Thymus (tissue), 11 donors: ENCODE measurements at regions not wholly inside any gene's neighbourhood (a gene's known extent, or its start where the extent isn't known, plus 50 kb on each side); places are given as distances from the start of the nearest gene placed in this dataset.

Experiments used
- DNase-seq, 9 donors: peaks; one replicate each; pipeline ENCODE4 v3.0.0-alpha.2; 2013; ENCODE audit warnings: low spot score in 9 of 9, low read depth in 6 of 9, missing footprints in 1 of 9
- H3K27ac ChIP-seq, 2 donors: one replicate each; pipeline ENCODE4 v1.5.1; 2013; ENCODE audit warnings: control low read depth in 1 of 2, low read depth in 1 of 2, low read length in 1 of 2, mild to moderate bottlenecking in 1 of 2, moderate library complexity in 1 of 2
- H3K27me3 ChIP-seq, 2 donors: one replicate each; pipeline ENCODE4 v1.5.1; 2013; ENCODE audit warnings: low read length in 1 of 2; ENCODE audit not compliant: control insufficient read depth in 2 of 2, insufficient read depth in 1 of 2
- H3K36me3 ChIP-seq, 2 donors: one replicate each; pipeline ENCODE4 v1.5.1; 2013; ENCODE audit warnings: low read length in 1 of 2, mild to moderate bottlenecking in 1 of 2, moderate library complexity in 1 of 2; ENCODE audit not compliant: control insufficient read depth in 2 of 2, insufficient read depth in 2 of 2
- H3K4me1 ChIP-seq, 2 donors: one replicate each; pipeline ENCODE4 v1.5.1; 2013; ENCODE audit warnings: low read length in 2 of 2; ENCODE audit not compliant: control insufficient read depth in 2 of 2, insufficient read depth in 2 of 2
- H3K4me3 ChIP-seq, 2 donors: one replicate each; pipeline ENCODE4 v1.5.1; 2013; ENCODE audit warnings: low read length in 2 of 2, control low read depth in 1 of 2, mild to moderate bottlenecking in 1 of 2
- H3K9me3 ChIP-seq, 2 donors: one replicate each; pipeline ENCODE4 v1.5.1; 2013; ENCODE audit warnings: low read length in 1 of 2, mild to moderate bottlenecking in 1 of 2; ENCODE audit not compliant: control insufficient read depth in 2 of 2, insufficient read depth in 1 of 2
- WGBS: extraction: QIAGEN DNeasy Blood & Tissue Kit; methylation state at CpG from one replicate; pipeline ENCODE4 v1.1.7; 2013; 5-methylcytosine and 5-hydroxymethylcytosine counted together
- donor health status: healthy.

DNA sequence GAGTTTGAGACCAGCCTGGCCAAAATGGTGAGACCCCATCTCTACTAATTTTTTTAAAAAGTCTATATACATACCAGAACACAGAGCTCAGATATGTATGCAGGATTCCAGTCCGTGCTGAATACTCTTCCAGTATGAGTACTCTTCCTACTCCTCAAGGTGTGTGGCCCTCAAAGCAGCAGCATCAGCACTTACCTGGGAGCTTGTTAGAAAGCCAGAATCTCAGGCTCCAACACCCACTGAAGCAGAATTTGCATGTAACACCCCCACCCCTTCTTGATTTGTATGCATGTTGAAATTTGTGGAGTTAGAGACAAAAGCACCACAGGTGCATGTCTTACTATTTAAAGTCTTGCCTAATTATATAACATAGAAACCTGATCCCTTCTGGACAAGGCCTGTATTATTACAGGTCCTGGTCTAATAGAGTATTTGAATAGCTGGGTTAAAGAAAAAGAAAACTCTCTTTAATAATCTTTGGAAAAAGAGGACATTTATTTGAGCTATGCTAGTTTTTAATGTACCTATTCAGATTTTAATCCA lies 50.3 kb upstream of the NFE2L2 start:
- Histone ChIP-seq H3K4me1 (peaks cover 5 to 9% of the 10 kb centered on the region in 2 donors), H3K36me3 (no peaks in the 10 kb centered on the region), H3K27me3 (no peaks in the 10 kb centered on the region), H3K9me3 (peaks cover 0 to 6% of the 10 kb centered on the region in 2 donors), H3K4me3 (no peak overlapping the region), H3K27ac (no peak overlapping the region)
- no peak for DNase-seq
- WGBS: 92% methylated on average over 1 of the region's 1 CpG

GRCh38 chr2:177315364-177315763 lies 50.8 kb upstream of the NFE2L2 start:
- Histone ChIP-seq H3K4me1 (peaks cover 1 to 3% of the 10 kb centered on the region in 2 donors), H3K9me3 (peaks cover 0 to 4% of the 10 kb centered on the region in 2 donors), H3K4me3 (no peak overlapping the region), H3K27me3 (no peaks in the 10 kb centered on the region), H3K27ac (no peak overlapping the region), H3K36me3 (no peaks in the 10 kb centered on the region)
- WGBS: 96% methylated on average over 3 of the region's 3 CpGs
- DNase-seq: no peak

GRCh38 chr2:177316756-177317155 lies 52.2 kb upstream of the NFE2L2 start:
- no peaks in the 10 kb centered on the region for H3K27me3 ChIP-seq
- no peak overlapping the region for H3K27ac ChIP-seq
- H3K9me3 ChIP-seq: no peaks in the 10 kb centered on the region
- H3K36me3 ChIP-seq: no peaks in the 10 kb centered on the region
- H3K4me1 ChIP-seq: no peaks in the 10 kb centered on the region
- H3K4me3 ChIP-seq: no peak overlapping the region
- 95% methylated on average over 1 of the region's 1 CpG for WGBS
- no peak for DNase-seq

DNA sequence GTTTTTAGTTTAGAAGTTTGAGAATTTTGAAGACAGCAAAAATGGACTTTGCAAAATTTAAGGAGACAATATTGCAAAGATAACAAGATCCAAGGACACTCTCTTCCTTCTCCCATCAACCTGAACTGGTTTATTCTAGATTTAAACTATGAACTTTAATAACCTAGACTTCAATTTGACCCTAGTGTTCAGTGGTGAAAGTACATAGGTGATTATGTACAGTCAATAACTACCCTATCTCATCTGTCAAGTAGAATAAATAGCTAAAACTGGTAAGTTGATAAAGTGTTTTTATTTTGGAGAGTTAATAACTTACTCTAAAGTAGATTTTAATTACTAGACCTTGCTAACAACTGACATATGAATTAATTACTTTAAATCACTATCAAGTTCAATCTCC lies 52.9 kb upstream of the NFE2L2 start:
- no peak for DNase-seq
- Histone ChIP-seq H3K27me3 (no peaks in the 10 kb centered on the region), H3K9me3 (no peaks in the 10 kb centered on the region), H3K4me3 (no peak overlapping the region), H3K27ac (peak overlapping the region in 1 of 2 donors; percentile 14), H3K4me1 (no peaks in the 10 kb centered on the region), H3K36me3 (no peaks in the 10 kb centered on the region)

DNA sequence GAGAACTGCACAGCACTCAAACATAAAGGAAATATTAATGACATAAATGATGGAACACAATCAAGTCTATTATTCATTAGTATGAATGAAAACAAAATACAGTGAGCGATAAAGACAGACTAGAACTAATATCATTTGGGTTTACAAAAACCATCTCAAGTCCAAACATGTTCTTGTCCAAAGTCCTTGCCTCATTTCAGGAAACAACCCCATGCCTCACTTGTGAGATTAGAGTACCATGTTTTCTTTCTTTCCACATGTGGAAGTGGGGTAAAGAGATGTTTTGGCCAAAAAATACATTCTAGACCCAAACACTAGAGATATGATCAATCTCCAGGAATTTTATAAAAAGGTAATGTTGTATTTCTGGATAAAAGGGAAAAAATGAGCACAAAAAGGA lies 53.3 kb upstream of the NFE2L2 start:
- no peaks in the 10 kb centered on the region for H3K36me3 ChIP-seq
- H3K4me3 ChIP-seq: no peak overlapping the region
- no peaks in the 10 kb centered on the region for H3K9me3 ChIP-seq
- no peaks in the 10 kb centered on the region for H3K4me1 ChIP-seq
- H3K27ac ChIP-seq: no peak overlapping the region
- WGBS: 99% methylated on average over 1 of the region's 1 CpG
- DNase-seq: no peak
- H3K27me3 ChIP-seq: no peaks in the 10 kb centered on the region

DNA sequence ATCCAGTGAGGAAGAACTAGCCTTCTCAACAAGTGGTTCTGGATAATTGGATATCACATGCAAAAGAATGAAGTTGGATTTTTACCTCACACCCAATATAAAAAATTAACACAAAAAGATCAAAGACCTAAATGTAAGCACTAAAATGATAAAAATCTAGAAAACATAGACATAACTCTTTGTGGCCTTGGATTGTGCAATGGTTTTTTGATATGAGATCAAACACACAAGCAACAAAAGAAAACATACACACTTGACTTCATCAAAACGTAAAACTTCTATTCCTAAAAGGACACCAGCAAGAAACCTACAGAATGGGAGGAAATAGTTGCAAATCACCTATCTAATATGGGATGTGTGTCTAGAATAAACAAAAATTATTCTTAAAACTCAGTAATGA lies 54.1 kb upstream of the NFE2L2 start:
- no peak for DNase-seq
- no peak overlapping the region for H3K4me3 ChIP-seq
- no peaks in the 10 kb centered on the region for H3K27me3 ChIP-seq
- H3K9me3 ChIP-seq: no peaks in the 10 kb centered on the region
- no peaks in the 10 kb centered on the region for H3K4me1 ChIP-seq
- H3K27ac ChIP-seq: no peak overlapping the region
- WGBS: 10% methylated on average over 1 of the region's 1 CpG
- H3K36me3 ChIP-seq: no peaks in the 10 kb centered on the region

DNA sequence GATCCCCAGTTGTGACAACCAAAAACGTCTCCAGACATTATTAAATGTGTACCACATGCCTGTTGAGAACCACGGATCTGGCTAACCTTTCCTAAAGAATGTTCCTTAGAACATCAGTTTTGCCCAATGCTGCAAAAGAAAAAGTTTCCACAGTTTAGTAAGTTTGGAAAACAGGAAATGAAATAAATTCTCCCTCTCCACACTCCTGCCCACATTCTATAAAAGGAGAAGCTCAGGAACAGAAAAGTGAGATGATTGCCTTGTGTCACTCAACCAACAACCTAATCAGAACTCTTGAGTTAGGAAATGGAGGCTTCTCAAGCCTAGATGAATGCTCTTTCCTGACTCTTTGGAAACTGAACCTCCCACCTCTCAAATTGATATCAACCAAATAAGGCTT lies 56.1 kb upstream of the NFE2L2 start:
- Histone ChIP-seq H3K36me3 (no peaks in the 10 kb centered on the region), H3K27ac (no peak overlapping the region), H3K9me3 (no peaks in the 10 kb centered on the region), H3K27me3 (no peaks in the 10 kb centered on the region), H3K4me1 (no peaks in the 10 kb centered on the region), H3K4me3 (no peak overlapping the region)
- no peak for DNase-seq
- WGBS: 95% methylated on average over 2 of the region's 2 CpGs

- Histone ChIP-seq H3K27me3 (no peaks in the 10 kb centered on the region), H3K36me3 (no peaks in the 10 kb centered on the region), H3K9me3 (no peaks in the 10 kb centered on the region), H3K4me1 (peaks cover 5 to 8% of the 10 kb centered on the region in 2 donors), H3K4me3 (no peak overlapping the region), H3K27ac (no peak overlapping the region)
- no peak for DNase-seq
- 91% methylated on average over 5 of the region's 5 CpGs for WGBS
These were observed 58.3 kb upstream of the NFE2L2 start for GRCh38 chr2:177322801-177323261.

- Histone ChIP-seq H3K36me3 (no peaks in the 10 kb centered on the region), H3K27me3 (no peaks in the 10 kb centered on the region), H3K9me3 (no peaks in the 10 kb centered on the region), H3K4me3 (no peak overlapping the region), H3K27ac (no peak overlapping the region), H3K4me1 (peaks cover 5 to 8% of the 10 kb centered on the region in 2 donors)
- 97% methylated on average over 3 of the region's 3 CpGs for WGBS
- DNase-seq: no peak
These were observed 60.3 kb upstream of the NFE2L2 start for GRCh38 chr2:177324797-177325196.

- Histone ChIP-seq H3K27me3 (no peaks in the 10 kb centered on the region), H3K4me1 (peaks cover 5 to 8% of the 10 kb centered on the region in 2 donors), H3K4me3 (no peak overlapping the region), H3K36me3 (no peaks in the 10 kb centered on the region), H3K27ac (no peak overlapping the region), H3K9me3 (no peaks in the 10 kb centered on the region)
- no peak for DNase-seq
- 90% methylated on average over 1 of the region's 1 CpG for WGBS
These were observed 61.0 kb upstream of the NFE2L2 start for GRCh38 chr2:177325554-177325953.
